CD8-positive, alpha-beta memory T cell (primary cell): ENCODE measurements at regions not wholly inside any gene's neighbourhood (a gene's known extent, or its start where the extent isn't known, plus 50 kb on each side); places are given as distances from the start of the nearest gene placed in this dataset.

ENCODE experiments used
- CTCF ChIA-PET: fragments of 350-600 bp; sonication (Branson Sonifier 250); formaldehyde crosslinking; loops from one replicate; lab custom pipeline; 2021; ENCODE audit warnings: antibody characterized with exemption; lab: Charles Lee
- POLR2A ChIA-PET: fragments of 350-600 bp; sonication (Branson Sonifier 250); formaldehyde crosslinking; loops from one replicate; lab custom pipeline; 2021; ENCODE audit warnings: antibody characterized with exemption; lab: Charles Lee
- DNase-seq, 5 donors: peaks; one replicate each; pipeline versions ENCODE4 v3.0.0 to v3.0.0-alpha.2; 2020 to 2022; ENCODE audit warnings: mixed read lengths in 1 of 5
- H3K27ac ChIP-seq: one replicate; pipeline ENCODE4 v1.7.0; 2013; ENCODE audit warnings: low read depth, mild to moderate bottlenecking, low read length, moderate library complexity
- H3K27me3 ChIP-seq: 2 replicates; pipeline ENCODE4 v1.7.0; 2013; ENCODE audit warnings: low read length, mild to moderate bottlenecking; ENCODE audit not compliant: insufficient read depth, poor library complexity, severe bottlenecking
- H3K36me3 ChIP-seq: 2 replicates; pipeline ENCODE4 v1.7.0; 2013; ENCODE audit warnings: mild to moderate bottlenecking, low read length, moderate library complexity; ENCODE audit not compliant: insufficient read depth
- H3K4me1 ChIP-seq: 2 replicates; pipeline ENCODE4 v1.7.0; 2013; ENCODE audit warnings: mild to moderate bottlenecking, low read length, moderate library complexity; ENCODE audit not compliant: insufficient read depth
- H3K4me3 ChIP-seq: 2 replicates; pipeline ENCODE4 v1.7.0; 2013; ENCODE audit warnings: mild to moderate bottlenecking, low read length
- H3K9me3 ChIP-seq: 2 replicates; pipeline ENCODE4 v1.7.0; 2013; ENCODE audit warnings: mild to moderate bottlenecking, low read length
- H3K27ac Mint-ChIP-seq, 8 donors: one replicate each; pipeline ENCODE4 v1.8.0; 2020 to 2021; ENCODE audit warnings: mixed read lengths in 8 of 8, mild to moderate bottlenecking in 6 of 8, inconsistent platforms in 3 of 8, moderate library complexity in 3 of 8
- H3K27me3 Mint-ChIP-seq, 2 donors: one replicate each; pipeline ENCODE4 v1.8.0; 2020 to 2021; ENCODE audit warnings: mixed read lengths in 2 of 2, mild to moderate bottlenecking in 1 of 2, moderate library complexity in 1 of 2
- H3K36me3 Mint-ChIP-seq, 3 donors: one replicate each; pipeline ENCODE4 v1.8.0; 2020 to 2021; ENCODE audit warnings: mixed read lengths in 3 of 3, inconsistent platforms in 1 of 3, mild to moderate bottlenecking in 1 of 3
- H3K4me1 Mint-ChIP-seq, 3 donors: one replicate each; pipeline ENCODE4 v1.8.0; 2020 to 2021; ENCODE audit warnings: mixed read lengths in 3 of 3, inconsistent platforms in 1 of 3, mild to moderate bottlenecking in 1 of 3
- H3K4me3 Mint-ChIP-seq, 7 donors: one replicate each; pipeline ENCODE4 v1.8.0; 2020 to 2021; ENCODE audit warnings: mixed read lengths in 7 of 7, mild to moderate bottlenecking in 6 of 7, moderate library complexity in 4 of 7, inconsistent platforms in 2 of 7
- H3K9me3 Mint-ChIP-seq, 5 donors: one replicate each; pipeline ENCODE4 v1.8.0; 2020 to 2022; ENCODE audit warnings: mixed read lengths in 5 of 5, mild to moderate bottlenecking in 3 of 5, moderate library complexity in 2 of 5, inconsistent platforms in 1 of 5

- no peaks in the 10 kb centered on the region for H3K4me1 Mint-ChIP-seq
- H3K27ac ChIP-seq: no peak overlapping the region
- no peaks in the 10 kb centered on the region for H3K36me3 Mint-ChIP-seq
- no peaks in the 10 kb centered on the region for H3K36me3 ChIP-seq
- H3K4me1 ChIP-seq: no peaks in the 10 kb centered on the region
- no peak for DNase-seq
- POLR2A ChIA-PET: no interaction called here
- no peak overlapping the region for H3K4me3 Mint-ChIP-seq
- no peak overlapping the region for H3K27ac Mint-ChIP-seq
- no peaks in the 10 kb centered on the region for H3K27me3 ChIP-seq
- CTCF ChIA-PET: interaction anchor here (2.2 kb wide), 1 partner anchor 9 kb away, joined by 6 read pairs; no protein-coding TSS in a partner anchor
- peaks cover 19 to 45% of the 10 kb centered on the region in 2 donors for H3K27me3 Mint-ChIP-seq
- no peaks in the 10 kb centered on the region for H3K9me3 Mint-ChIP-seq
- no peak overlapping the region for H3K4me3 ChIP-seq
- H3K9me3 ChIP-seq: no peaks in the 10 kb centered on the region
These were observed 212.7 kb upstream of the MVB12B start for GRCh38 chr9:126113756-126114408.

- Histone ChIP-seq H3K4me1 (no peaks in the 10 kb centered on the region), H3K27me3 (no peaks in the 10 kb centered on the region), H3K4me3 (no peak overlapping the region), H3K36me3 (no peaks in the 10 kb centered on the region), H3K9me3 (no peaks in the 10 kb centered on the region), H3K27ac (no peak overlapping the region)
- H3K9me3 Mint-ChIP-seq: no peaks in the 10 kb centered on the region
- peak in 1 of 5 donors; percentile 18 for DNase-seq
- no peak overlapping the region for H3K4me3 Mint-ChIP-seq
- H3K4me1 Mint-ChIP-seq: no peaks in the 10 kb centered on the region
- ChIA-PET POLR2A (no interaction called here), CTCF (interaction anchor here (2.2 kb wide), 1 partner anchor 10 kb away, joined by 6 read pairs; no protein-coding TSS in a partner anchor)
- no peaks in the 10 kb centered on the region for H3K36me3 Mint-ChIP-seq
- peaks cover 15 to 42% of the 10 kb centered on the region in 2 donors for H3K27me3 Mint-ChIP-seq
- H3K27ac Mint-ChIP-seq: no peak overlapping the region
These were observed 212.2 kb upstream of the MVB12B start for GRCh38 chr9:126114409-126114760.

GRCh38 chr9:126114850-126115460 lies 211.7 kb upstream of the MVB12B start:
- ChIA-PET CTCF (interaction anchor here (2.2 kb wide), 1 partner anchor 10 kb away, joined by 6 read pairs; no protein-coding TSS in a partner anchor), POLR2A (no interaction called here)
- H3K4me1 Mint-ChIP-seq: no peaks in the 10 kb centered on the region
- H3K36me3 Mint-ChIP-seq: no peaks in the 10 kb centered on the region
- H3K9me3 Mint-ChIP-seq: no peaks in the 10 kb centered on the region
- H3K27me3 Mint-ChIP-seq: peaks cover 14 to 44% of the 10 kb centered on the region in 2 donors
- H3K27ac ChIP-seq: no peak overlapping the region
- no peaks in the 10 kb centered on the region for H3K27me3 ChIP-seq
- H3K9me3 ChIP-seq: no peaks in the 10 kb centered on the region
- no peaks in the 10 kb centered on the region for H3K4me1 ChIP-seq
- H3K4me3 Mint-ChIP-seq: no peak overlapping the region
- peak overlapping the region in 1 of 8 donors; percentile 36 for H3K27ac Mint-ChIP-seq
- no peak overlapping the region for H3K4me3 ChIP-seq
- H3K36me3 ChIP-seq: no peaks in the 10 kb centered on the region
- DNase-seq: no peak

GRCh38 chr9:126116351-126117157 lies 210.1 kb upstream of the MVB12B start:
- Mint-ChIP-seq H3K9me3 (no peaks in the 10 kb centered on the region), H3K4me3 (no peak overlapping the region)

GRCh38 chr9:126117158-126117425 lies 209.5 kb upstream of the MVB12B start:
- H3K4me3 Mint-ChIP-seq: no peak overlapping the region
- no peaks in the 10 kb centered on the region for H3K9me3 Mint-ChIP-seq
- no peaks in the 10 kb centered on the region for H3K9me3 ChIP-seq
- peaks cover 12 to 51% of the 10 kb centered on the region in 2 donors for H3K27me3 Mint-ChIP-seq
- H3K36me3 ChIP-seq: no peaks in the 10 kb centered on the region
- no peak overlapping the region for H3K27ac Mint-ChIP-seq
- no peaks in the 10 kb centered on the region for H3K4me1 Mint-ChIP-seq
- H3K27me3 ChIP-seq: no peaks in the 10 kb centered on the region
- no peaks in the 10 kb centered on the region for H3K4me1 ChIP-seq
- ChIA-PET CTCF (no interaction called here), POLR2A (no interaction called here)
- no peaks in the 10 kb centered on the region for H3K36me3 Mint-ChIP-seq
- no peak overlapping the region for H3K4me3 ChIP-seq
- H3K27ac ChIP-seq: no peak overlapping the region
- no peak for DNase-seq

More at GRCh38 chr9:126116351-126117157, 210.1 kb upstream of the MVB12B start:
- ChIA-PET POLR2A (no interaction called here), CTCF (no interaction called here)
- Histone ChIP-seq H3K9me3 (no peaks in the 10 kb centered on the region), H3K4me1 (no peaks in the 10 kb centered on the region), H3K36me3 (no peaks in the 10 kb centered on the region), H3K4me3 (no peak overlapping the region), H3K27me3 (no peaks in the 10 kb centered on the region), H3K27ac (no peak overlapping the region)
- Mint-ChIP-seq H3K27ac (no peak overlapping the region), H3K36me3 (no peaks in the 10 kb centered on the region), H3K27me3 (peaks cover 14 to 50% of the 10 kb centered on the region in 2 donors), H3K4me1 (no peaks in the 10 kb centered on the region)
- DNase-seq: peak in 1 of 5 donors; percentile 12

- H3K27ac ChIP-seq: no peak overlapping the region
- no peak overlapping the region for H3K27ac Mint-ChIP-seq
- no peaks in the 10 kb centered on the region for H3K9me3 Mint-ChIP-seq
- DNase-seq: no peak
- CTCF ChIA-PET: no interaction called here
- H3K4me3 Mint-ChIP-seq: no peak overlapping the region
- no peaks in the 10 kb centered on the region for H3K27me3 ChIP-seq
- H3K4me3 ChIP-seq: no peak overlapping the region
- H3K27me3 Mint-ChIP-seq: peaks cover 10 to 56% of the 10 kb centered on the region in 2 donors
- no peaks in the 10 kb centered on the region for H3K36me3 Mint-ChIP-seq
- no peaks in the 10 kb centered on the region for H3K36me3 ChIP-seq
- no peaks in the 10 kb centered on the region for H3K4me1 Mint-ChIP-seq
- POLR2A ChIA-PET: no interaction called here
- no peaks in the 10 kb centered on the region for H3K4me1 ChIP-seq
- H3K9me3 ChIP-seq: no peaks in the 10 kb centered on the region
These were observed 209.0 kb upstream of the MVB12B start for GRCh38 chr9:126117631-126118030.

GRCh38 chr9:126119731-126120130 lies 206.9 kb upstream of the MVB12B start:
- Histone ChIP-seq H3K27me3 (no peaks in the 10 kb centered on the region), H3K4me1 (no peaks in the 10 kb centered on the region), H3K36me3 (no peaks in the 10 kb centered on the region), H3K27ac (no peak overlapping the region), H3K4me3 (no peak overlapping the region), H3K9me3 (no peaks in the 10 kb centered on the region)
- Mint-ChIP-seq H3K4me1 (no peaks in the 10 kb centered on the region), H3K27me3 (peaks cover 12 to 57% of the 10 kb centered on the region in 2 donors), H3K36me3 (no peaks in the 10 kb centered on the region), H3K9me3 (peaks cover 0 to 1% (median 0%) of the 10 kb centered on the region in 5 donors), H3K4me3 (no peak overlapping the region), H3K27ac (no peak overlapping the region)
- CTCF ChIA-PET: no interaction called here
- DNase-seq: no peak
- POLR2A ChIA-PET: no interaction called here

- Mint-ChIP-seq H3K36me3 (no peaks in the 10 kb centered on the region), H3K27me3 (peaks cover 7 to 58% of the 10 kb centered on the region in 2 donors), H3K4me3 (no peak overlapping the region), H3K9me3 (peaks cover 0 to 1% (median 0%) of the 10 kb centered on the region in 5 donors), H3K27ac (no peak overlapping the region), H3K4me1 (no peaks in the 10 kb centered on the region)
- no peaks in the 10 kb centered on the region for H3K27me3 ChIP-seq
- no peak overlapping the region for H3K4me3 ChIP-seq
- no peak for DNase-seq
- no peaks in the 10 kb centered on the region for H3K36me3 ChIP-seq
- no peaks in the 10 kb centered on the region for H3K9me3 ChIP-seq
- H3K27ac ChIP-seq: no peak overlapping the region
- ChIA-PET CTCF (no interaction called here), POLR2A (no interaction called here)
- H3K4me1 ChIP-seq: no peaks in the 10 kb centered on the region
These were observed 203.6 kb upstream of the MVB12B start for GRCh38 chr9:126122901-126123616.
